Panc1 (cell line): ENCODE measurements at regions not wholly inside any gene's neighbourhood (a gene's known extent, or its start where the extent isn't known, plus 50 kb on each side); places are given as distances from the start of the nearest gene placed in this dataset.

Source experiments
- ATAC-seq: fragments of 200-7000 bp; cut with Tn5 transposase; 2 replicates; pipeline ENCODE4 v1.9.1; 2020; ENCODE audit warnings: mild to moderate bottlenecking, moderate library complexity
- BruUV-seq: library from RNA; stranded (reverse); fragments of 400-500 nt; replicated peaks from 2 replicates; lab custom pipeline; 2021; lab: Mats Ljungman, UMichigan
- CTCF ChIA-PET: fragments of 300-600 bp; sonication (Branson Sonifier 250); formaldehyde crosslinking; loops from one replicate; lab custom pipeline; 2022; ENCODE audit warnings: antibody characterized with exemption; lab: Charles Lee
- POLR2A ChIA-PET: fragments of 300-600 bp; sonication (Branson Sonifier 250); formaldehyde crosslinking; loops from one replicate; lab custom pipeline; 2022; ENCODE audit warnings: antibody characterized with exemption; lab: Charles Lee
- DNase-seq: peaks from one replicate; pipeline ENCODE4 v3.0.0-alpha.2; 2010; ENCODE audit warnings: low read depth, low spot score
- H3K27ac ChIP-seq: 2 replicates; pipeline ENCODE4 v1.5.1; 2011; ENCODE audit warnings: mild to moderate bottlenecking, low read length, inconsistent platforms
- H3K27me3 ChIP-seq: fragments of 200-500 bp; sonication (Bioruptor generic); 2 replicates; pipeline ENCODE4 v1.6.0; 2014; ENCODE audit warnings: low read length, inconsistent platforms; ENCODE audit not compliant: control insufficient read depth, insufficient read depth
- H3K36me3 ChIP-seq: fragments of 200-500 bp; sonication (Bioruptor generic); 2 replicates; pipeline ENCODE4 v1.5.1; 2014; ENCODE audit warnings: inconsistent platforms, mild to moderate bottlenecking, low read length, moderate library complexity; ENCODE audit not compliant: control insufficient read depth, insufficient read depth
- H3K4me1 ChIP-seq: 2 replicates; pipeline ENCODE4 v1.5.1; 2011; ENCODE audit warnings: inconsistent platforms, mild to moderate bottlenecking, low read length, moderate library complexity; ENCODE audit not compliant: control insufficient read depth, insufficient read depth
- H3K4me3 ChIP-seq, 2 experiments: 2 replicates each; pipeline ENCODE4 v1.5.1; 2011 to 2012; ENCODE audit warnings: low read depth in 2 of 2, low read length in 2 of 2, mild to moderate bottlenecking in 2 of 2, inconsistent platforms in 1 of 2, moderate library complexity in 1 of 2
- H3K9me3 ChIP-seq: fragments of 200-500 bp; sonication (Bioruptor generic); 2 replicates; pipeline ENCODE4 v1.5.1; 2014; ENCODE audit warnings: low read depth, mild to moderate bottlenecking, inconsistent platforms, low read length, moderate library complexity; ENCODE audit not compliant: control insufficient read depth, insufficient read depth
- POLR2AphosphoS5 ChIP-seq: IDR thresholded peaks from 2 replicates; pipeline ENCODE4 v1.6.1; 2012; ENCODE audit warnings: mild to moderate bottlenecking, low read depth, low read length, moderate library complexity
- REST ChIP-seq, 2 experiments: IDR thresholded peaks; 2 replicates each; pipeline ENCODE4 v1.6.1; 2011 to 2012; ENCODE audit warnings: low read depth in 2 of 2, control low read depth in 1 of 2, low read length in 1 of 2, mild to moderate bottlenecking in 1 of 2, moderate library complexity in 1 of 2; ENCODE audit not compliant: insufficient read depth in 1 of 2
- SIN3A ChIP-seq: IDR thresholded peaks from 2 replicates; pipeline ENCODE4 v1.6.1; 2012; ENCODE audit warnings: low read depth, mild to moderate bottlenecking, low read length, moderate library complexity, borderline replicate concordance; ENCODE audit not compliant: insufficient read depth
- TCF7L2 ChIP-seq: IDR thresholded peaks from 2 replicates; pipeline ENCODE4 v1.6.1; 2011; ENCODE audit warnings: mild to moderate bottlenecking, low read depth, low read length, inconsistent platforms
- in situ Hi-C: cut with HindIII; loops from 2 replicates; pipeline ENCODE4 v1.10.0; 2016; ENCODE audit warnings: low sequenced_read_pairs, low pct_unique_long_range_greater_than_20kb
- intact Hi-C: fragments of 100-400 bp; cut with micrococcal nuclease; formaldehyde crosslinking; loops from one replicate; pipeline ENCODE4 v1.10.0; 2022; ENCODE audit not compliant: unreplicated experiment
- TF ChIP-seq, protein P1 (sequence below): fragments of 450-650 bp; IDR thresholded peaks from 2 replicates; pipeline ENCODE4 v1.5.1; 2017; ENCODE audit warnings: mild to moderate bottlenecking

DNA sequence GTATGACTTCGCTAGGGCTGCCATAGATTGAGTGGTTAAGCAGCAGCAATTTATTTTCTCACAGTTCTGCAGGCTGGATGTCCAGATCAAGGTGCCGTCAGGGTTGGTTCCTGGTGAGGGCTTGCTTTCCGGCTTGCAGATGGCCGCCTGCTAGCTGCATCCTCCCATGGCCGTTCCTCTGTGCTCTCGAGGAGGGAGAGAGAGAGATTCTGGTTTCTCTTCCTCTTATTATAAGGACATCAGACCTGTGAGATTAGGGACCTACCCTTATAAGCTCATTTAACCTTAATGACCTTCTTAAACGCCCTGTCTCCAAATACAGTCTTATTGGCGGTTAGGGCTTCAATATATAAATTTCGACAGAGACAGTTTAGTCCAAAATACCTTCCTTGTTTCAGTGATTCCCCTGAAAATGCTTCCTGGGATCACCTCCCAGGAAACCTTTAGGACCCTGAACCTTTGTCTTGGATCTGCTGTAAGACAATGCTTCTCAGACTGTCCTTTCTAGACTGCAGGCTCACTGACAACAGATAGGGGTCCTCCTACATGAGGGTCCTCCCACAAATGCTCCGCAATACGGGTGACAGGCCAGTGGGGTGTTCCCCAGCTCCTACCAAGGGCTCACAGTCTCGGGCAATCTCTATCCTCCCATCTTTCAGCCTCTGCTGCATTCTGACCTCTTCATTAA lies 82.5 kb upstream of the BAIAP2L1 start:
- H3K4me3 ChIP-seq, result no peak overlapping the region
- POLR2A ChIA-PET, result no interaction called here
- no peaks in the 10 kb centered on the region for H3K36me3 ChIP-seq
- in situ Hi-C loops (no loop called here), intact Hi-C loops (no loop called here)
- CTCF ChIA-PET, result no interaction called here
- H3K27ac ChIP-seq, result no peak overlapping the region
- no peak for TF ChIP-seq SIN3A
- TF ChIP-seq, protein P1, sequence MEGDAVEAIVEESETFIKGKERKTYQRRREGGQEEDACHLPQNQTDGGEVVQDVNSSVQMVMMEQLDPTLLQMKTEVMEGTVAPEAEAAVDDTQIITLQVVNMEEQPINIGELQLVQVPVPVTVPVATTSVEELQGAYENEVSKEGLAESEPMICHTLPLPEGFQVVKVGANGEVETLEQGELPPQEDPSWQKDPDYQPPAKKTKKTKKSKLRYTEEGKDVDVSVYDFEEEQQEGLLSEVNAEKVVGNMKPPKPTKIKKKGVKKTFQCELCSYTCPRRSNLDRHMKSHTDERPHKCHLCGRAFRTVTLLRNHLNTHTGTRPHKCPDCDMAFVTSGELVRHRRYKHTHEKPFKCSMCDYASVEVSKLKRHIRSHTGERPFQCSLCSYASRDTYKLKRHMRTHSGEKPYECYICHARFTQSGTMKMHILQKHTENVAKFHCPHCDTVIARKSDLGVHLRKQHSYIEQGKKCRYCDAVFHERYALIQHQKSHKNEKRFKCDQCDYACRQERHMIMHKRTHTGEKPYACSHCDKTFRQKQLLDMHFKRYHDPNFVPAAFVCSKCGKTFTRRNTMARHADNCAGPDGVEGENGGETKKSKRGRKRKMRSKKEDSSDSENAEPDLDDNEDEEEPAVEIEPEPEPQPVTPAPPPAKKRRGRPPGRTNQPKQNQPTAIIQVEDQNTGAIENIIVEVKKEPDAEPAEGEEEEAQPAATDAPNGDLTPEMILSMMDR, result no peak
- no peak for TF ChIP-seq TCF7L2
- TF ChIP-seq POLR2AphosphoS5, result no peak
- no peak for TF ChIP-seq REST (IDR thresholded peaks at IDR 0.05; ENCODE audit: insufficient read depth in 1 of 2, low read depth in 2 of 2, low read length in 1 of 2)
- BruUV-seq, result no TSS peak
- DNase-seq (no peak), ATAC-seq (no peak)
- no peaks in the 10 kb centered on the region for H3K4me1 ChIP-seq
- H3K27me3 ChIP-seq, result no peaks in the 10 kb centered on the region
- H3K9me3 ChIP-seq, result no peaks in the 10 kb centered on the region

GRCh38 chr7:98479318-98479717 lies 78.4 kb upstream of the BAIAP2L1 start:
- DNase-seq, result no peak
- no peaks in the 10 kb centered on the region for H3K36me3 ChIP-seq
- no peaks in the 10 kb centered on the region for H3K4me1 ChIP-seq
- intact Hi-C loops (no loop called here), in situ Hi-C loops (no loop called here)
- no peak overlapping the region for H3K4me3 ChIP-seq
- no peak for ATAC-seq
- H3K27me3 ChIP-seq, result no peaks in the 10 kb centered on the region
- BruUV-seq, result no TSS peak
- POLR2A ChIA-PET, result no interaction called here
- H3K9me3 ChIP-seq, result no peaks in the 10 kb centered on the region
- no peak overlapping the region for H3K27ac ChIP-seq
- TF ChIP-seq POLR2AphosphoS5 (no peak), SIN3A (no peak), TCF7L2 (no peak), REST (IDR thresholded peaks at IDR 0.05; ENCODE audit: insufficient read depth in 1 of 2, low read depth in 2 of 2, low read length in 1 of 2) (no peak)
- TF ChIP-seq, protein P1, result no peak
- CTCF ChIA-PET, result no interaction called here
